ENCODE measurements at regions not wholly inside any gene's neighbourhood (a gene's known extent, or its start where the extent isn't known, plus 50 kb on each side); places are given as distances from the start of the nearest gene placed in this dataset.

GRCh38 chr12:125454786-125455480, 389.7 kb downstream of the AACS start:
- H4K20me1 ChIP-seq (ENCODE audit: control insufficient read depth, insufficient read depth, insufficient read length) = no peaks in the 10 kb centered on the region
- H3K9me3 ChIP-seq (ENCODE audit: control insufficient read depth, low read depth, low read length) = no peaks in the 10 kb centered on the region
- H3K23me2 ChIP-seq (ENCODE audit: insufficient read length, low read depth, low read length, poor library complexity, severe bottlenecking) = no peaks in the 10 kb centered on the region
- no peak overlapping the region for H4K91ac ChIP-seq (ENCODE audit: insufficient read length, low read depth, low read length)
- Mint-ChIP-seq H3K4me1 (peaks cover 0 to 16% of the 10 kb centered on the region in 2 experiments; a peak in 2 of 4 replicates), H3K9me3 (no peaks in the 10 kb centered on the region; a peak in 1 of 5 replicates), H3K4me3 (no peak overlapping the region), H3K36me3 (ENCODE audit: insufficient read depth in 1 of 3, low read depth in 3 of 3) (no peaks in the 10 kb centered on the region; a peak in 3 of 7 replicates), H3K27me3 (ENCODE audit: low read depth) (no peaks in the 10 kb centered on the region; the same call in 1 of the 2 replicates), H3K27ac (peak overlapping the region in 2 of 3 experiments; percentile 26 to 65; a peak in 2 of 7 replicates)
- no peak for DNase-seq
- H2AFZ ChIP-seq (ENCODE audit: low read length) = no peak overlapping the region
- H2BK15ac ChIP-seq (ENCODE audit: low read depth, low read length) = no peak overlapping the region
- H3K23ac ChIP-seq (ENCODE audit: insufficient read length, low read depth, low read length) = no peak overlapping the region
- no peaks in the 10 kb centered on the region for H3K27me3 ChIP-seq (ENCODE audit: insufficient read depth, low read length)
- no peak overlapping the region for H3K4ac ChIP-seq (ENCODE audit: low read depth, low read length)
- H2BK20ac ChIP-seq (ENCODE audit: low read depth, low read length, poor library complexity, severe bottlenecking) = no peak overlapping the region
- no peak for TF ChIP-seq CTCF (conservative IDR thresholded peaks at IDR 0.05)
- no peak overlapping the region for H2BK12ac ChIP-seq (ENCODE audit: insufficient read length, low read depth, low read length)
- H2BK5ac ChIP-seq (ENCODE audit: insufficient read length, low read length) = no peak overlapping the region
- H2BK120ac ChIP-seq (ENCODE audit: low read depth, low read length, poor library complexity, severe bottlenecking) = no peak overlapping the region
- H3K4me2 ChIP-seq (ENCODE audit: insufficient read depth, insufficient read length, low read length) = no peak overlapping the region
- H3K79me1 ChIP-seq (ENCODE audit: insufficient read depth, low read depth, low read length, poor library complexity, severe bottlenecking) = no peaks in the 10 kb centered on the region
- H2AK5ac ChIP-seq (ENCODE audit: insufficient read length, low read length) = no peak overlapping the region
- no peak overlapping the region for H4K5ac ChIP-seq (ENCODE audit: insufficient read length, low read depth, low read length)
- no peak overlapping the region for H4K8ac ChIP-seq (replicated peaks; ENCODE audit: insufficient read length, low read depth, low read length)
- no peaks in the 10 kb centered on the region; the same call in 1 of the 2 replicates for H3K4me1 ChIP-seq (ENCODE audit: insufficient read depth, low read length)
- no peak overlapping the region for H3K9ac ChIP-seq (ENCODE audit: extremely low read depth, insufficient read length, low read length)
- H3K79me2 ChIP-seq (ENCODE audit: insufficient read depth, low read length) = no peaks in the 10 kb centered on the region
- no peak overlapping the region for H3K27ac ChIP-seq (ENCODE audit: insufficient read length, low read depth, low read length)
- no CpG with 5 or more reads among the region's 8 CpGs for WGBS (ENCODE audit: extremely low coverage, insufficient read length, low lambda C conversion rate)
- no peak overlapping the region for H3T11ph ChIP-seq (ENCODE audit: low read length)
- no peak overlapping the region for H3K18ac ChIP-seq (ENCODE audit: insufficient read length, low read depth, low read length)
- H3K56ac ChIP-seq (ENCODE audit: insufficient read length, low read depth, low read length) = no peak overlapping the region
- H3K14ac ChIP-seq (ENCODE audit: insufficient read depth, low read length) = no peak overlapping the region

All from H9 (cell line).